ENCODE measurements at regions not wholly inside any gene's neighbourhood (a gene's known extent, or its start where the extent isn't known, plus 50 kb on each side); places are given as distances from the start of the nearest gene placed in this dataset.

- Mint-ChIP-seq H3K27ac (no peak overlapping the region), H3K9me3 (no peaks in the 10 kb centered on the region)
- POLR2A ChIA-PET, result no interaction called here
These were observed 84.9 kb upstream of the BASP1 start for GRCh38 chr5:17132444-17133083.

GRCh38 chr5:17135050-17135449, 82.4 kb upstream of the BASP1 start:
- ATAC-seq (ENCODE audit: low read depth) (no peak), DNase-seq (no peak)
- H3K27ac Mint-ChIP-seq, result no peak overlapping the region
- POLR2A ChIA-PET, result no interaction called here
- no peak overlapping the region for H3K4me3 Mint-ChIP-seq
- H3K36me3 Mint-ChIP-seq, result no peaks in the 10 kb centered on the region
- peaks cover 8% of the 10 kb centered on the region for H3K4me1 Mint-ChIP-seq
- peaks cover 4% of the 10 kb centered on the region for H3K27me3 Mint-ChIP-seq
- H3K9me3 Mint-ChIP-seq, result no peaks in the 10 kb centered on the region

More at GRCh38 chr5:17132444-17133083, 84.9 kb upstream of the BASP1 start:
- H3K4me3 Mint-ChIP-seq, result no peak overlapping the region
- ATAC-seq (ENCODE audit: low read depth), result no peak
- no peaks in the 10 kb centered on the region for H3K36me3 Mint-ChIP-seq
- DNase-seq, result no peak
- peaks cover 9% of the 10 kb centered on the region for H3K4me1 Mint-ChIP-seq
- H3K27me3 Mint-ChIP-seq, result peaks cover 4% of the 10 kb centered on the region

GRCh38 chr5:17143335-17143734, 74.1 kb upstream of the BASP1 start:
- Mint-ChIP-seq H3K36me3 (no peaks in the 10 kb centered on the region), H3K27ac (no peak overlapping the region), H3K4me1 (no peaks in the 10 kb centered on the region), H3K9me3 (no peaks in the 10 kb centered on the region), H3K27me3 (no peaks in the 10 kb centered on the region), H3K4me3 (no peak overlapping the region)
- POLR2A ChIA-PET, result interaction anchor here (0.6 kb wide), 1 partner anchor 474 kb away, joined by 3 read pairs; no protein-coding TSS in a partner anchor
- DNase-seq, result no peak
- ATAC-seq (ENCODE audit: low read depth), result no peak

GRCh38 chr5:17146280-17146841, 71.1 kb upstream of the BASP1 start:
- DNase-seq (no peak), ATAC-seq (ENCODE audit: low read depth) (no peak)
- no peaks in the 10 kb centered on the region for H3K9me3 Mint-ChIP-seq
- no peaks in the 10 kb centered on the region for H3K36me3 Mint-ChIP-seq
- no peaks in the 10 kb centered on the region for H3K27me3 Mint-ChIP-seq
- H3K4me1 Mint-ChIP-seq, result no peaks in the 10 kb centered on the region
- H3K27ac Mint-ChIP-seq, result no peak overlapping the region
- no peak overlapping the region for H3K4me3 Mint-ChIP-seq
- POLR2A ChIA-PET, result no interaction called here

GRCh38 chr5:17147170-17147569, 70.3 kb upstream of the BASP1 start:
- no peaks in the 10 kb centered on the region for H3K27me3 Mint-ChIP-seq
- H3K27ac Mint-ChIP-seq, result no peak overlapping the region
- DNase-seq (no peak), ATAC-seq (ENCODE audit: low read depth) (no peak)
- no peak overlapping the region for H3K4me3 Mint-ChIP-seq
- no peaks in the 10 kb centered on the region for H3K36me3 Mint-ChIP-seq
- POLR2A ChIA-PET, result no interaction called here
- H3K4me1 Mint-ChIP-seq, result no peaks in the 10 kb centered on the region
- H3K9me3 Mint-ChIP-seq, result no peaks in the 10 kb centered on the region

GRCh38 chr5:17147617-17148016, 69.8 kb upstream of the BASP1 start:
- H3K36me3 Mint-ChIP-seq, result no peaks in the 10 kb centered on the region
- H3K27me3 Mint-ChIP-seq, result no peaks in the 10 kb centered on the region
- ATAC-seq (ENCODE audit: low read depth) (no peak), DNase-seq (no peak)
- H3K4me1 Mint-ChIP-seq, result no peaks in the 10 kb centered on the region
- POLR2A ChIA-PET, result no interaction called here
- H3K27ac Mint-ChIP-seq, result no peak overlapping the region
- H3K4me3 Mint-ChIP-seq, result no peak overlapping the region
- H3K9me3 Mint-ChIP-seq, result no peaks in the 10 kb centered on the region

GRCh38 chr5:17148481-17148880, 69.0 kb upstream of the BASP1 start:
- DNase-seq, result no peak
- Mint-ChIP-seq H3K4me3 (no peak overlapping the region), H3K27ac (no peak overlapping the region), H3K36me3 (no peaks in the 10 kb centered on the region), H3K4me1 (no peaks in the 10 kb centered on the region), H3K27me3 (no peaks in the 10 kb centered on the region), H3K9me3 (no peaks in the 10 kb centered on the region)
- POLR2A ChIA-PET, result no interaction called here
- no peak for ATAC-seq (ENCODE audit: low read depth)

- ATAC-seq (ENCODE audit: low read depth) (no peak), DNase-seq (no peak)
- POLR2A ChIA-PET, result no interaction called here
- Mint-ChIP-seq H3K27me3 (no peaks in the 10 kb centered on the region), H3K36me3 (no peaks in the 10 kb centered on the region), H3K27ac (no peak overlapping the region), H3K9me3 (no peaks in the 10 kb centered on the region), H3K4me3 (no peak overlapping the region), H3K4me1 (no peaks in the 10 kb centered on the region)
These were observed 67.6 kb upstream of the BASP1 start for GRCh38 chr5:17149786-17150185.

GRCh38 chr5:17150531-17150930, 66.9 kb upstream of the BASP1 start:
- Mint-ChIP-seq H3K27ac (no peak overlapping the region), H3K36me3 (no peaks in the 10 kb centered on the region), H3K4me3 (no peak overlapping the region), H3K4me1 (no peaks in the 10 kb centered on the region), H3K27me3 (no peaks in the 10 kb centered on the region), H3K9me3 (no peaks in the 10 kb centered on the region)
- no peak for DNase-seq
- POLR2A ChIA-PET, result no interaction called here
- no peak for ATAC-seq (ENCODE audit: low read depth)

GRCh38 chr5:17151686-17152085, 65.7 kb upstream of the BASP1 start:
- H3K36me3 Mint-ChIP-seq, result no peaks in the 10 kb centered on the region
- H3K4me1 Mint-ChIP-seq, result no peaks in the 10 kb centered on the region
- ATAC-seq (ENCODE audit: low read depth) (no peak), DNase-seq (no peak)
- POLR2A ChIA-PET, result no interaction called here
- H3K27ac Mint-ChIP-seq, result no peak overlapping the region
- no peak overlapping the region for H3K4me3 Mint-ChIP-seq
- no peaks in the 10 kb centered on the region for H3K9me3 Mint-ChIP-seq
- no peaks in the 10 kb centered on the region for H3K27me3 Mint-ChIP-seq

GRCh38 chr5:17154211-17154996, 63.0 kb upstream of the BASP1 start:
- Mint-ChIP-seq H3K4me3 (no peak overlapping the region), H3K36me3 (no peaks in the 10 kb centered on the region), H3K27ac (no peak overlapping the region), H3K4me1 (no peaks in the 10 kb centered on the region), H3K27me3 (no peaks in the 10 kb centered on the region), H3K9me3 (no peaks in the 10 kb centered on the region)
- ATAC-seq (ENCODE audit: low read depth), result no peak
- no peak for DNase-seq
- POLR2A ChIA-PET, result no interaction called here

GRCh38 chr5:17156463-17156862, 61.0 kb upstream of the BASP1 start:
- H3K9me3 Mint-ChIP-seq, result no peaks in the 10 kb centered on the region
- no peak for DNase-seq
- POLR2A ChIA-PET, result no interaction called here
- H3K27ac Mint-ChIP-seq, result no peak overlapping the region
- no peak overlapping the region for H3K4me3 Mint-ChIP-seq
- no peak for ATAC-seq (ENCODE audit: low read depth)
- no peaks in the 10 kb centered on the region for H3K36me3 Mint-ChIP-seq
- H3K4me1 Mint-ChIP-seq, result no peaks in the 10 kb centered on the region
- no peaks in the 10 kb centered on the region for H3K27me3 Mint-ChIP-seq

- ATAC-seq (ENCODE audit: low read depth) (no peak), DNase-seq (no peak)
- Mint-ChIP-seq H3K36me3 (no peaks in the 10 kb centered on the region), H3K4me1 (no peaks in the 10 kb centered on the region), H3K9me3 (no peaks in the 10 kb centered on the region), H3K27ac (no peak overlapping the region), H3K4me3 (no peak overlapping the region), H3K27me3 (no peaks in the 10 kb centered on the region)
- POLR2A ChIA-PET, result no interaction called here
These were observed 60.1 kb upstream of the BASP1 start for GRCh38 chr5:17157294-17157693.

GRCh38 chr5:17157916-17158529, 59.4 kb upstream of the BASP1 start:
- ATAC-seq (ENCODE audit: low read depth) (no peak), DNase-seq (no peak)
- H3K27me3 Mint-ChIP-seq, result no peaks in the 10 kb centered on the region
- no peak overlapping the region for H3K4me3 Mint-ChIP-seq
- H3K9me3 Mint-ChIP-seq, result no peaks in the 10 kb centered on the region
- no peaks in the 10 kb centered on the region for H3K4me1 Mint-ChIP-seq
- POLR2A ChIA-PET, result no interaction called here
- no peak overlapping the region for H3K27ac Mint-ChIP-seq
- H3K36me3 Mint-ChIP-seq, result no peaks in the 10 kb centered on the region

All from activated naive CD8-positive, alpha-beta T cell treated with anti-CD3 and anti-CD28 coated beads, Interleukin-2, amount 10 ng/mL, durations not matched to agents 7 days and 5 days (primary cell).